ENCODE measurements at regions not wholly inside any gene's neighbourhood (a gene's known extent, or its start where the extent isn't known, plus 50 kb on each side); places are given as distances from the start of the nearest gene placed in this dataset.

GRCh38 chr1:81228926-81229325, 571.8 kb upstream of the ADGRL2 start:
- no peak overlapping the region for H3K4me3 ChIP-seq
- no peak for TF ChIP-seq EZH2 (IDR thresholded peaks at IDR 0.05)
- no peak for TF ChIP-seq FOXP2 (optimal IDR thresholded peaks at IDR 0.05; ENCODE audit: control extremely low read depth, extremely low read length, insufficient read depth)
- TF ChIP-seq POLR2AphosphoS5 (IDR thresholded peaks at IDR 0.05; ENCODE audit: borderline replicate concordance, low read depth, low read length), result no peak
- no peak overlapping the region for H3K27ac ChIP-seq
- H3K36me3 ChIP-seq (ENCODE audit: insufficient read depth, low read length), result no peaks in the 10 kb centered on the region
- DNase-seq (ENCODE audit: low read depth, low spot score), result no peak
- no peak overlapping the region for H3K9ac ChIP-seq (ENCODE audit: insufficient read length)
- no peaks in the 10 kb centered on the region for H3K9me3 ChIP-seq (ENCODE audit: low read depth, low read length)

DNA sequence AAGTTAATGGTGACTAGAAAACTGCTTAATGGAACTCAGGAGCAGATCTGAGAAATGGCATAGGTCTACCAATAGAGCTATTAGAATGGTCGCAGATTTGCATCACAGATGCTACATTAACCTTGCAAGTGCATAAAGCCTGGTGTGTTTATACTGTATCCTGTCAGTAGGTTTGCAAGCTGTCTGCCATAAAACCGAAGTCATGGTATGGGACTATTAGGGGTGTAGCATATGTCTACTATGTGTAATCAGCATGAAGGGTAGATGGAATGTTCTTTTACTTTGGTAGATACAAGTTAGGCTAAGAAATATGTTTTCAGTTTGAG, 574.2 kb upstream of the ADGRL2 start:
- no peak for DNase-seq (ENCODE audit: low read depth, low spot score)
- Histone ChIP-seq H3K27ac (no peak overlapping the region), H3K36me3 (ENCODE audit: insufficient read depth, low read length) (no peaks in the 10 kb centered on the region), H3K9me3 (ENCODE audit: low read depth, low read length) (no peaks in the 10 kb centered on the region), H3K9ac (ENCODE audit: insufficient read length) (no peak overlapping the region), H3K4me3 (no peak overlapping the region)
- TF ChIP-seq POLR2AphosphoS5 (IDR thresholded peaks at IDR 0.05; ENCODE audit: borderline replicate concordance, low read depth, low read length) (no peak), EZH2 (IDR thresholded peaks at IDR 0.05) (no peak), FOXP2 (optimal IDR thresholded peaks at IDR 0.05; ENCODE audit: control extremely low read depth, extremely low read length, insufficient read depth) (no peak)

- Histone ChIP-seq H3K36me3 (ENCODE audit: insufficient read depth, low read length) (no peaks in the 10 kb centered on the region), H3K27ac (no peak overlapping the region), H3K4me3 (no peak overlapping the region), H3K9ac (ENCODE audit: insufficient read length) (no peak overlapping the region), H3K9me3 (ENCODE audit: low read depth, low read length) (no peaks in the 10 kb centered on the region)
- TF ChIP-seq EZH2 (IDR thresholded peaks at IDR 0.05) (no peak), FOXP2 (optimal IDR thresholded peaks at IDR 0.05; ENCODE audit: control extremely low read depth, extremely low read length, insufficient read depth) (no peak), POLR2AphosphoS5 (IDR thresholded peaks at IDR 0.05; ENCODE audit: borderline replicate concordance, low read depth, low read length) (no peak)
- DNase-seq (ENCODE audit: low read depth, low spot score), result no peak
These were observed 574.7 kb upstream of the ADGRL2 start for GRCh38 chr1:81225789-81226602.

GRCh38 chr1:81224222-81224621, 576.5 kb upstream of the ADGRL2 start:
- DNase-seq (ENCODE audit: low read depth, low spot score), result no peak
- no peak for TF ChIP-seq FOXP2 (optimal IDR thresholded peaks at IDR 0.05; ENCODE audit: control extremely low read depth, extremely low read length, insufficient read depth)
- no peak for TF ChIP-seq EZH2 (IDR thresholded peaks at IDR 0.05)
- no peak for TF ChIP-seq POLR2AphosphoS5 (IDR thresholded peaks at IDR 0.05; ENCODE audit: borderline replicate concordance, low read depth, low read length)
- Histone ChIP-seq H3K9me3 (ENCODE audit: low read depth, low read length) (no peaks in the 10 kb centered on the region), H3K36me3 (ENCODE audit: insufficient read depth, low read length) (no peaks in the 10 kb centered on the region), H3K4me3 (no peak overlapping the region), H3K9ac (ENCODE audit: insufficient read length) (no peak overlapping the region), H3K27ac (no peak overlapping the region)

DNA sequence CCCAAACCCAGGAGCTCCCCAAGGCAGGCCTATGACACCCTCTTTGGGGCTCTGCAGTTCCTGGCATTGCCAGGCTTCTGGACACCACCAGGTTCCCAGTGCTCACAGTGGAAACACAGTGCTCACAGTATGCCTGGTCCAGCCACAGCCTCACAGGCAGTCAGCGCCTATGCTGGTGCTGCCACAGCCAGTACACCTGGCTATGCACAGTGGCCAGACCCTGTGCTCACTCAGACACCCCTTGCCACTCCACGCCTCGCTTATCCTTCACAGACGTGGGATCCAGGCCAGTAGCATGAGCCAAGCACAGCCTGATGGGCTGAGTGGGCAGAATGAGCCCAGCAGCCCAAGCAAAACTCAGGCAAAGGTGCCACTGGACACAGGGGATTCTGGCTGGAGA, 579.2 kb upstream of the ADGRL2 start:
- H3K9me3 ChIP-seq (ENCODE audit: low read depth, low read length), result no peaks in the 10 kb centered on the region
- TF ChIP-seq POLR2AphosphoS5 (IDR thresholded peaks at IDR 0.05; ENCODE audit: borderline replicate concordance, low read depth, low read length) (no peak), FOXP2 (optimal IDR thresholded peaks at IDR 0.05; ENCODE audit: control extremely low read depth, extremely low read length, insufficient read depth) (no peak), EZH2 (IDR thresholded peaks at IDR 0.05) (no peak)
- no peaks in the 10 kb centered on the region for H3K36me3 ChIP-seq (ENCODE audit: insufficient read depth, low read length)
- no peak for DNase-seq (ENCODE audit: low read depth, low spot score)
- H3K9ac ChIP-seq (ENCODE audit: insufficient read length), result no peak overlapping the region
- H3K4me3 ChIP-seq, result no peak overlapping the region
- no peak overlapping the region for H3K27ac ChIP-seq

DNA sequence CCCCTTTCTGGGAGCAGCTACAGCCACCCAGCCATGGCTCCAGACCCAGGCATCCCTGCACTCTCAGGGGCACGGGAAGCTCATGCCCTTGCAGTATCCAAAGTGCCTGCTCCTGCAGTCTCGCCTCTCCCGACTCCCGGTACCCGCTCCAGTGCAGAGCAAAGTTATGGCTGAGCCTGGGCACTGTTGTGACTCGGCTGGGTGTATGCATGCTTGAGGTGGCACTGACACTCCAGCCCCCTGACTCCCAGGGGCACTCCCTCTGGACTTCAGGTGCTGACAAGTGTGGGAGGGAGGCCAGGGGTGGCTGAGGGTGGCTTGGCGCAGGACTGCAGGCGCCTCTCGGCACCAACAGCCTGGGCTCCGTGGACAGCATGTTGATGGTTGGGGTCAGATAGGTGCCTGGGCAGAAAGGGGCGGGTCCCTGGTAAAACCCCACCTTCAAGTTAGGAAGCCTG, 580.1 kb upstream of the ADGRL2 start:
- Histone ChIP-seq H3K9me3 (ENCODE audit: low read depth, low read length) (no peaks in the 10 kb centered on the region), H3K9ac (ENCODE audit: insufficient read length) (no peak overlapping the region), H3K36me3 (ENCODE audit: insufficient read depth, low read length) (no peaks in the 10 kb centered on the region), H3K27ac (no peak overlapping the region), H3K4me3 (no peak overlapping the region)
- DNase-seq (ENCODE audit: low read depth, low spot score), result no peak
- no peak for TF ChIP-seq EZH2 (IDR thresholded peaks at IDR 0.05)
- TF ChIP-seq FOXP2 (optimal IDR thresholded peaks at IDR 0.05; ENCODE audit: control extremely low read depth, extremely low read length, insufficient read depth), result no peak
- TF ChIP-seq POLR2AphosphoS5 (IDR thresholded peaks at IDR 0.05; ENCODE audit: borderline replicate concordance, low read depth, low read length), result no peak

DNA sequence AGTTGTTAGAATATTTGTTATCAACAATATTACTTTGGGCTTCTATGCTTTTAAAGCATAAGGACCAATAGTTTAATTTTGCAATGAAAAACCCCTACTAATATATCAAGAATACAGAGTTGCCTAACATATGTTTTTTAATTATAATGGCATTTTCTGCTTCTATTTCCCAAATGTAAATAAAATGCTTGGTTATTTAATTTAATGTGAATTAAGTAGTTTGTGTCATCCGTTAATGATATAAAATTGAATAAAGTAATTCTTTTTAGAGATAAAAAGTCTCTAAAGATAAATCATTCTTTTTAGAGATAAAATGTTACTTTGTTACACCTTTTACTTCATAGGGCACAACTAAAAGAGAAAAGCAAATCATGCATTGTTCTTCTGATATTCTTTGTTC, 583.7 kb upstream of the ADGRL2 start:
- H3K9me3 ChIP-seq (ENCODE audit: low read depth, low read length), result no peaks in the 10 kb centered on the region
- no peaks in the 10 kb centered on the region for H3K36me3 ChIP-seq (ENCODE audit: insufficient read depth, low read length)
- no peak for DNase-seq (ENCODE audit: low read depth, low spot score)
- no peak overlapping the region for H3K4me3 ChIP-seq
- no peak overlapping the region for H3K27ac ChIP-seq
- TF ChIP-seq FOXP2 (optimal IDR thresholded peaks at IDR 0.05; ENCODE audit: control extremely low read depth, extremely low read length, insufficient read depth) (no peak), POLR2AphosphoS5 (IDR thresholded peaks at IDR 0.05; ENCODE audit: borderline replicate concordance, low read depth, low read length) (no peak), EZH2 (IDR thresholded peaks at IDR 0.05) (no peak)
- no peak overlapping the region for H3K9ac ChIP-seq (ENCODE audit: insufficient read length)

- Histone ChIP-seq H3K27ac (no peak overlapping the region), H3K9ac (ENCODE audit: insufficient read length) (no peak overlapping the region), H3K9me3 (ENCODE audit: low read depth, low read length) (no peaks in the 10 kb centered on the region), H3K36me3 (ENCODE audit: insufficient read depth, low read length) (no peaks in the 10 kb centered on the region), H3K4me3 (no peak overlapping the region)
- peak; percentile 28 for DNase-seq (ENCODE audit: low read depth, low spot score)
- TF ChIP-seq FOXP2 (optimal IDR thresholded peaks at IDR 0.05; ENCODE audit: control extremely low read depth, extremely low read length, insufficient read depth) (no peak), EZH2 (IDR thresholded peaks at IDR 0.05) (no peak), POLR2AphosphoS5 (IDR thresholded peaks at IDR 0.05; ENCODE audit: borderline replicate concordance, low read depth, low read length) (no peak)
These were observed 587.5 kb upstream of the ADGRL2 start for GRCh38 chr1:81213279-81213678.

GRCh38 chr1:81209461-81209860, 591.3 kb upstream of the ADGRL2 start:
- DNase-seq (ENCODE audit: low read depth, low spot score), result no peak
- no peak overlapping the region for H3K27ac ChIP-seq
- H3K36me3 ChIP-seq (ENCODE audit: insufficient read depth, low read length), result no peaks in the 10 kb centered on the region
- H3K9ac ChIP-seq (ENCODE audit: insufficient read length), result no peak overlapping the region
- no peaks in the 10 kb centered on the region for H3K9me3 ChIP-seq (ENCODE audit: low read depth, low read length)
- no peak overlapping the region for H3K4me3 ChIP-seq
- TF ChIP-seq FOXP2 (optimal IDR thresholded peaks at IDR 0.05; ENCODE audit: control extremely low read depth, extremely low read length, insufficient read depth) (no peak), EZH2 (IDR thresholded peaks at IDR 0.05) (no peak), POLR2AphosphoS5 (IDR thresholded peaks at IDR 0.05; ENCODE audit: borderline replicate concordance, low read depth, low read length) (no peak)

Measured in SK-N-MC (cell line).